GM12873 (cell line): ENCODE measurements at regions not wholly inside any gene's neighbourhood (a gene's known extent, or its start where the extent isn't known, plus 50 kb on each side); places are given as distances from the start of the nearest gene placed in this dataset.

ENCODE experiments used
- TF ChIP-seq, protein P1 (sequence below): IDR thresholded peaks from 2 replicates; pipeline ENCODE4 v1.5.1; 2012; ENCODE audit warnings: low read depth, mild to moderate bottlenecking, moderate library complexity, low read length, control low read depth; ENCODE audit not compliant: insufficient read depth; ENCODE audit errors: missing control alignments

DNA sequence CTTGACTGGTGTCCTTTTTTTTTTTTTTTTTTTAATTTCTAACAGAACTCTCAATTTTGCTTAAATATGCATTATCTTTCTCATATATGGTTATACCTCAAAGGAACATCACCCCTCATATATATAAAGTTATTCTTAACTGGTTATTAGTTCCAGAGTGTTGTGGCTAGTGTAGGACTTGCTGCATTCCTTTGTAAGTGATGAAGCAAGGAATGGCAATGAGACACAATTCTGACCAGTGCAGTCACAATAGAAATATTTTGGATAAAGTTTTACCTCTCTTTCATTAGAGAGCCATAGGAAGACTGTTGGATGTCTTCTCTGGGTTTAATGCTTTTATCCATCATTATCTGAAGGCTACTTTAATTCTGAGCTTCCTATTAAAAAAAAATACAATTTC is 75.5 kb upstream of the CBLB start:
- TF ChIP-seq, protein P1, sequence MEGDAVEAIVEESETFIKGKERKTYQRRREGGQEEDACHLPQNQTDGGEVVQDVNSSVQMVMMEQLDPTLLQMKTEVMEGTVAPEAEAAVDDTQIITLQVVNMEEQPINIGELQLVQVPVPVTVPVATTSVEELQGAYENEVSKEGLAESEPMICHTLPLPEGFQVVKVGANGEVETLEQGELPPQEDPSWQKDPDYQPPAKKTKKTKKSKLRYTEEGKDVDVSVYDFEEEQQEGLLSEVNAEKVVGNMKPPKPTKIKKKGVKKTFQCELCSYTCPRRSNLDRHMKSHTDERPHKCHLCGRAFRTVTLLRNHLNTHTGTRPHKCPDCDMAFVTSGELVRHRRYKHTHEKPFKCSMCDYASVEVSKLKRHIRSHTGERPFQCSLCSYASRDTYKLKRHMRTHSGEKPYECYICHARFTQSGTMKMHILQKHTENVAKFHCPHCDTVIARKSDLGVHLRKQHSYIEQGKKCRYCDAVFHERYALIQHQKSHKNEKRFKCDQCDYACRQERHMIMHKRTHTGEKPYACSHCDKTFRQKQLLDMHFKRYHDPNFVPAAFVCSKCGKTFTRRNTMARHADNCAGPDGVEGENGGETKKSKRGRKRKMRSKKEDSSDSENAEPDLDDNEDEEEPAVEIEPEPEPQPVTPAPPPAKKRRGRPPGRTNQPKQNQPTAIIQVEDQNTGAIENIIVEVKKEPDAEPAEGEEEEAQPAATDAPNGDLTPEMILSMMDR: no peak

DNA sequence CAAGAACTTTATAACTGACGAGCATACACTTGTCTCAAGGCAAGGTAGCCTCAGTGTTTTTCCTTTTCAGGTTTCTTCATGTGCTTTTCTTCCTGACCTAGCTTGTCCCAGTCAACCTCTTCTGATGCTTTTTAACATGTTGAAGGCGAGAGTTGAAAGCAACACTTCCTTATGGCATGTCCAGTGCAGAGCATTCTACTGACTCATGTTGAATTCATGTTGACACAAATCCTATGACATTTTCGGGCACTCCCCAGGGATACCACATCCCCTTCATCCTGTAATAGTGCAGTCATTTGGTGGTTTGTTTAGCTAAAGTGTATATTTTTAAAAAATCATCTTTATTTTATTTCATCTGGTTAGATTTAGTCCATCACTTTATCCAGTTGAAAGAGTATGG is 75.9 kb upstream of the CBLB start:
- TF ChIP-seq, protein P1: no peak

DNA sequence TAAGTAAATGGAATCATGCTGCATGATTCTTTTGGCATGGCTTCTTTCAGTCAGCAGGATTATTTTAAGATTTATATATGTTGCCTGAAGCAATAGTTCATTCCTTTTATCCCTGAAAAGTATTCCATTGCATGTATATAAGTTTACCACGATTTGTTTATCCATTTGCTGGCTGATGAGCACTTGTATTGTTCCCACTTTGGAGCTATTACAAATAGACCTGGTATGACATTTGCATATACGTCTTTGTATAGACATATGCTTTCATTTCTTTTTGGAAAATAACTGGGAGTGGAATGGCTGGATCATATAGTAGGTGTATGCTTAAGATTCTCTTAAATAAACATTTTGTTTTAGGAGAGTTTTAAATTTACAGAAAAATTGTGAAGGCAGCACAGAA is 79.3 kb upstream of the CBLB start:
- TF ChIP-seq, protein P1: no peak

DNA sequence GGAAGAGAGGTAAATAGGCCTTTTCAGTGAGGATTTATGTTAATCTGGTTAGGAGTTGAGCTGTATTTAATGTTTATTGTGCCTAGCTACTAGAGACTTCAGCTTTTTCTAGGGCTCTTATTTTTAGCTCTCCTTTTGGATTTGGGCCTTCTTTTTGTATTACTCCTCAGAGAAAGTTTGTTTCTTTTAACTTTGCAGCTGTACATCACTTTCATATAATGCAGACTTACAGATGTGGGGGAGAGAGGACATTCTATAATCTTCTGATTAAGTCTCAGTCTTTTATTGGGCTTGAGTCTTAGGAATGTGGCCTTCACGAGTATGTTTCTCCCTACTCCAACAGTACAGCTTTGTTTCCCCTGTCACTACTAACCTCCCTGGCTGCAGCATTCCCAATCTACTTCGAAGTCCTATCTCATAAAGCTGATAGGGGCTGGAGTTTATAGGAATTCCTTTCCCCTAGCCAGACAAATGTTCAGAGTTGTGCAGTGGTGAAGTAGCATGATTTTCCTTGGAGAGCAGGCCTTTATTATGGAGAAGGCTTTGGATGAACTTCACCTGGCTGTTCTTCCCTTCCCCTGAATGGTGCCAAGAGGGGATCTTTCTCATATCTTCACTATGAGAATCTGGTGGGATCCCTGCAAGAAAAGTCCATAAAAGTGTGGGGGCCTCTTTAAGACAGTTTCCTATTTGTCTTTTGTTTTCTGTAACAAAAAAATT is 82.2 kb upstream of the CBLB start:
- TF ChIP-seq, protein P1: no peak

DNA sequence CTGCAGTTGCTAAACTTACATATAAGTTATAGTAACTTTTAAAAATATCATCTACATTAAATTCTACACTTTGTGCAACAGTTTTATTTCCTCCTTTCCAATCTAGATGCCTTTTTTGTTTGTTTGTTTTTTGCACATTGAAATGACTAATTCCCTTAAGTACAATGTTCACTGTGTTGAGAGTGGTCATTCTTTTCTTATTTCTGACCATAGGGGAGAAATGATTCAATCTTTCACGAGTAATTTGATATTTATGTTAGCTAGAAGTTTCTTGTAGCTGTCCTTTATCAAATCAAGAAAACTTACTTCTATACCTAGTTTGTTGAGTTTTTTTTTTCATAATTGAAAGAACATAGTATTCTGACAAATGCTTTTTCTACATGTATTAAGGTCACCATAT is 85.0 kb upstream of the CBLB start:
- TF ChIP-seq, protein P1: no peak

DNA sequence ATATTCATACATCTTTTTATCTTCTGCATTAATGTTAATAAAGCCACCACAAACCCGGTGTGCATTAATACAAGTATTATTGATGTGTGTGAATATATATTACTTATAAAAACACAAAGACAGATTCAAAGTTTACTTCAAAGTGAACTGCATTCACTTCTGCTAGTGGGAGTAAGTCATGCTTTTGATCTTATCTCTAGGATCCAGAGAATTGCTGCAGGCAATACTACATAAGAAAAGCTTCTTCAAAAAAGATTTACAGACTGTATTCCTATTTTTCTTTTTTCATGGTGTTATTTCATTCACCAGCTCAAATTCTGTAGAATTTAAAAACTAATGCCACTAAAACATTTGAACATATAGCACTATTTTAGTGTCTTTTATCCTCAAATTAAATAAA is 87.5 kb upstream of the CBLB start:
- TF ChIP-seq, protein P1: no peak

DNA sequence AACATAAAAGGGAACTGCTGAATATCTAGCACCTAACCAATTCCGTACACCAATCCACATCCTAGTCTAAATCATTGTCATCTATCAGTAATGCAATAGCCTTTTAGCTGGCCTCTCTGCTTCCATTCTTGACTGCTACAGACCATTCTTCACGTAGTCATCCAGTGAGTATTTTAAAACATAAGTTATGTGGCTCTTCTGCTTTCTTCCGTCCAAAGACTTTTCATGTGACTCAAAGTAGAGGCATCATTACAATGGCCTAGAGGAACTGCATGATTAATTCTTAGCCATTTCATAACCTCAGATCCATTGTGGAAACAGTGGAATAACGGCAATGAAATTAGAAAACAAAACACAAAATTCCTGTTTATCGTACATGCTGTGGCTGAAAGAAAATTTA is 88.9 kb upstream of the CBLB start:
- TF ChIP-seq, protein P1: no peak
